Endothelial cell of umbilical vein (primary cell): ENCODE measurements at regions not wholly inside any gene's neighbourhood (a gene's known extent, or its start where the extent isn't known, plus 50 kb on each side); places are given as distances from the start of the nearest gene placed in this dataset.

Experiments
- EZH2 ChIP-seq: IDR thresholded peaks from 2 replicates; pipeline ENCODE4 v1.6.1; 2012; ENCODE audit warnings: borderline replicate concordance, low read depth, mild to moderate bottlenecking, moderate library complexity, low read length, inconsistent platforms; ENCODE audit not compliant: severe bottlenecking
- FOS ChIP-seq: IDR thresholded peaks from 2 replicates; pipeline ENCODE4 v1.6.1; 2011; ENCODE audit warnings: mild to moderate bottlenecking, low read length, moderate library complexity, borderline replicate concordance; ENCODE audit not compliant: insufficient read depth
- JUN ChIP-seq: IDR thresholded peaks from 2 replicates; pipeline ENCODE4 v1.6.1; 2011; ENCODE audit warnings: borderline replicate concordance, low read depth; ENCODE audit not compliant: insufficient read length, insufficient read depth
- POLR2A ChIP-seq: IDR thresholded peaks from 2 replicates; pipeline ENCODE4 v1.6.1; 2012; ENCODE audit warnings: low read depth, mild to moderate bottlenecking, control low read depth, low read length
- POLR2AphosphoS5 ChIP-seq: IDR thresholded peaks from 2 replicates; pipeline ENCODE4 v1.6.1; 2012; ENCODE audit warnings: low read depth, mild to moderate bottlenecking, control low read depth, low read length, moderate library complexity; ENCODE audit not compliant: insufficient read depth
- TF ChIP-seq, protein P1 (sequence below), 2 donors: IDR thresholded peaks; 1 replicate in 1 of 2; 2 replicates in 1 of 2; pipeline ENCODE4 v1.5.1; 2011; ENCODE audit warnings: low read length in 2 of 2, mild to moderate bottlenecking in 2 of 2, moderate library complexity in 2 of 2, control low read depth in 1 of 2, inconsistent platforms in 1 of 2, low read depth in 1 of 2; ENCODE audit not compliant: insufficient read depth in 1 of 2; ENCODE audit errors: extremely low read depth in 1 of 2
- TF ChIP-seq, protein P2 (sequence below): IDR thresholded peaks from 2 replicates; pipeline ENCODE4 v1.6.1; 2011; ENCODE audit not compliant: insufficient read depth, insufficient read length

DNA sequence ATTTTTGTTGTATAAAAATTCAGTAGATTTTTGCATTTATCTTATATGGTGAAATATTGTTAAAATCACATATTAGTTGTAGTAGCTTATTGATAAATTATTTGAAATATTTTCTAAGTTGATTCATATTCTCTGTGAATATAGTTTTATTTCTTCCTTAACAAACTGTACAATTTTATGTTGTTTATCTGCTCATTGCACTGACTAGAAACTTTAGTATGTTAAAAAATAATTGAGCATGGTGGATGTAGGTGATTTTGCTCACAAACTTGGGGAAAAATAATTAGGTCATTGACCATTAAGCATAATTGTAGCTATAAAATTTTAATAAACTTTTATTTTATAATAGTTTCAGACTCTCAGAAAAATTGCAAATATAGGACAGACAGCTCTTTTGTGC lies 1445.3 kb upstream of the MIR17HG start:
- TF ChIP-seq, protein P1, sequence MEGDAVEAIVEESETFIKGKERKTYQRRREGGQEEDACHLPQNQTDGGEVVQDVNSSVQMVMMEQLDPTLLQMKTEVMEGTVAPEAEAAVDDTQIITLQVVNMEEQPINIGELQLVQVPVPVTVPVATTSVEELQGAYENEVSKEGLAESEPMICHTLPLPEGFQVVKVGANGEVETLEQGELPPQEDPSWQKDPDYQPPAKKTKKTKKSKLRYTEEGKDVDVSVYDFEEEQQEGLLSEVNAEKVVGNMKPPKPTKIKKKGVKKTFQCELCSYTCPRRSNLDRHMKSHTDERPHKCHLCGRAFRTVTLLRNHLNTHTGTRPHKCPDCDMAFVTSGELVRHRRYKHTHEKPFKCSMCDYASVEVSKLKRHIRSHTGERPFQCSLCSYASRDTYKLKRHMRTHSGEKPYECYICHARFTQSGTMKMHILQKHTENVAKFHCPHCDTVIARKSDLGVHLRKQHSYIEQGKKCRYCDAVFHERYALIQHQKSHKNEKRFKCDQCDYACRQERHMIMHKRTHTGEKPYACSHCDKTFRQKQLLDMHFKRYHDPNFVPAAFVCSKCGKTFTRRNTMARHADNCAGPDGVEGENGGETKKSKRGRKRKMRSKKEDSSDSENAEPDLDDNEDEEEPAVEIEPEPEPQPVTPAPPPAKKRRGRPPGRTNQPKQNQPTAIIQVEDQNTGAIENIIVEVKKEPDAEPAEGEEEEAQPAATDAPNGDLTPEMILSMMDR (IDR thresholded peaks at IDR 0.05; ENCODE audit: extremely low read depth in 1 of 2, insufficient read depth in 1 of 2, low read depth in 1 of 2, low read length in 2 of 2): no peak
- TF ChIP-seq FOS (no peak), POLR2A (no peak), EZH2 (no peak), POLR2AphosphoS5 (no peak), JUN (no peak)
- TF ChIP-seq, protein P2, sequence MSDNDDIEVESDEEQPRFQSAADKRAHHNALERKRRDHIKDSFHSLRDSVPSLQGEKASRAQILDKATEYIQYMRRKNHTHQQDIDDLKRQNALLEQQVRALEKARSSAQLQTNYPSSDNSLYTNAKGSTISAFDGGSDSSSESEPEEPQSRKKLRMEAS: no peak
